IPS DF 6.9 (cell line): ENCODE measurements at regions not wholly inside any gene's neighbourhood (a gene's known extent, or its start where the extent isn't known, plus 50 kb on each side); places are given as distances from the start of the nearest gene placed in this dataset.

Experiments
- DNase-seq: peaks from one replicate; pipeline ENCODE4 v3.0.0-alpha.2; 2013; ENCODE audit warnings: low read depth, low spot score
- H3K27ac ChIP-seq: one replicate; pipeline ENCODE4 v1.5.1; 2013; ENCODE audit warnings: low read length, control low read depth
- H3K27me3 ChIP-seq: 2 replicates; pipeline ENCODE4 v1.6.1; 2013; ENCODE audit warnings: mild to moderate bottlenecking, low read length; ENCODE audit not compliant: control insufficient read depth, insufficient read depth
- H3K36me3 ChIP-seq: 2 replicates; pipeline ENCODE4 v1.6.1; 2013; ENCODE audit warnings: low read length; ENCODE audit not compliant: control insufficient read depth, insufficient read depth
- H3K4me1 ChIP-seq: 2 replicates; pipeline ENCODE4 v1.6.1; 2013; ENCODE audit warnings: low read length; ENCODE audit not compliant: control insufficient read depth, insufficient read depth
- H3K4me3 ChIP-seq: 2 replicates; pipeline ENCODE4 v1.5.1; 2013; ENCODE audit warnings: mild to moderate bottlenecking, low read length
- H3K9me3 ChIP-seq: 2 replicates; pipeline ENCODE4 v1.6.1; 2013; ENCODE audit warnings: low read length, inconsistent platforms; ENCODE audit not compliant: control insufficient read depth, insufficient read depth
- WGBS: extraction: QIAGEN DNeasy Blood & Tissue Kit; methylation state at CpG from one replicate; pipeline ENCODE4 v1.1.7; 2013; ENCODE audit warnings: mixed read lengths, missing lambda C conversion rate; ENCODE audit not compliant: insufficient read length, insufficient coverage; 5-methylcytosine and 5-hydroxymethylcytosine counted together

- Histone ChIP-seq H3K4me3 (no peak overlapping the region), H3K36me3 (no peaks in the 10 kb centered on the region), H3K27me3 (no peaks in the 10 kb centered on the region), H3K9me3 (no peaks in the 10 kb centered on the region), H3K27ac (no peak overlapping the region), H3K4me1 (no peaks in the 10 kb centered on the region)
- DNase-seq = no peak
- WGBS = no CpG with 5 or more reads among the region's 3 CpGs
Measured at GRCh38 chr2:128556089-128556488, 237.4 kb upstream of the HS6ST1 start.

DNA sequence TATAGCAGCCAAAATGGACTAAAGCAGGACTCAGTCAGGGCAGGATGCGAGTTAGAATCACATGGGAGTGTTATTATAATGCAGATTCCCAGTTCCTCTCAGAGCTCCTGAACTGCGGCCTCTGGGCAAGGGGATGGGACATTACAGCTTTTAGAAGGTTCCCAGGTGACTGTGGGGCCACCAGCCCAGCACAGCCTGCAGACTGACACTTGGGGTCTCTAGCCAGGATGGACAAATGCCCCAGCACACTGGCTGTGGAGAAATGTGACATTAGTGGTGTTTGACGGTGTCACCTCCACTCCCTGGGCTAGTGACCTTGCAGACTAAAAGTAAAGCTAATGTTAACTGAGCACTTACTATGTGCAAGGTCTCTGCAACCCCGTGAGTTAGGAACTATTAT lies 238.0 kb upstream of the HS6ST1 start:
- Histone ChIP-seq H3K27ac (no peak overlapping the region), H3K4me1 (no peaks in the 10 kb centered on the region), H3K36me3 (no peaks in the 10 kb centered on the region), H3K4me3 (no peak overlapping the region), H3K27me3 (no peaks in the 10 kb centered on the region), H3K9me3 (no peaks in the 10 kb centered on the region)
- no CpG with 5 or more reads among the region's 4 CpGs for WGBS
- no peak for DNase-seq

DNA sequence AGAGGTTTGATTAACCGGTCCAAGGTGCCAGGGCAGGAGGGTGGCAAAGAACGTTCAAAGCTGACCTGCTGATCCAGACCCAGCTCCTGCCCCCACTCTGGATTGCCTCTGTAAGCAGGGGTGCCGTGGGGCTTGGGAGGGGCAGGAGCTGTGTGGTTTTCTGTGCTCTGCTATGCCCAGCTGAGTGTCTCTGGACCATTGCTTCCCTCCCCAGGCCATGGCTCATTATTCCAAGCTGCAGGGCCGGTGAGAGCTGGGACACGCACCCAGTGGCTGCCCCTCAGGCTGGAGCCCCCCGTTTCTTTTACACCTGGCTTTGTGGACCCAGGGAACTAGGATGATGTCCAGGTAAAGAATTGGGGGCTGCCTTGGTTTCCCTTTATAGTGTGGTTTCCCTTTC lies 238.4 kb upstream of the HS6ST1 start:
- H3K4me3 ChIP-seq = no peak overlapping the region

DNA sequence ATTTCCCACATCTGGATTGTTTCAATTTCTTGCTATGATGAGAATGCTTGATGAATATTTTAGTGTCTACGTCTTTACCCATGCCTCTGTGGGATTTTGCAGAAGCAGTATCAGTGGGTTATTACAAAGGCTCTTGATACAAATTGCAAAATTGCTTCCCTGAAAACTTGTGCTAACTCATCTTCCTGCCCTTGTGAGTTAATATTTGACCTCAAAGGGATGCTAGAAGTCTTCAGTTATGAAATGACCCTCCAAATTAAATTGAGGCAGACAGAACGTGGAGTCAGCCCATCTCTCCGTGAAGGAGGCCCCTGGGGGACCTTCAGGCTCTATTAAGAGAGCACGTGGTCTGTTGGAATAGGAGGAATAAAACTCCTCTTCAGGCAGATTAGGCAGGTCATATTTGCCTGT lies 239.2 kb upstream of the HS6ST1 start:
- Histone ChIP-seq H3K4me3 (no peak overlapping the region), H3K27me3 (no peaks in the 10 kb centered on the region), H3K4me1 (no peaks in the 10 kb centered on the region), H3K27ac (no peak overlapping the region), H3K36me3 (no peaks in the 10 kb centered on the region), H3K9me3 (no peaks in the 10 kb centered on the region)
- no peak for DNase-seq
- WGBS = no CpG with 5 or more reads among the region's 4 CpGs

More for the DNA sequence above, 238.4 kb upstream of the HS6ST1 start:
- Histone ChIP-seq H3K9me3 (no peaks in the 10 kb centered on the region), H3K4me1 (no peaks in the 10 kb centered on the region), H3K27me3 (no peaks in the 10 kb centered on the region), H3K36me3 (no peaks in the 10 kb centered on the region), H3K27ac (no peak overlapping the region)
- no CpG with 5 or more reads among the region's 6 CpGs for WGBS
- DNase-seq = no peak

DNA sequence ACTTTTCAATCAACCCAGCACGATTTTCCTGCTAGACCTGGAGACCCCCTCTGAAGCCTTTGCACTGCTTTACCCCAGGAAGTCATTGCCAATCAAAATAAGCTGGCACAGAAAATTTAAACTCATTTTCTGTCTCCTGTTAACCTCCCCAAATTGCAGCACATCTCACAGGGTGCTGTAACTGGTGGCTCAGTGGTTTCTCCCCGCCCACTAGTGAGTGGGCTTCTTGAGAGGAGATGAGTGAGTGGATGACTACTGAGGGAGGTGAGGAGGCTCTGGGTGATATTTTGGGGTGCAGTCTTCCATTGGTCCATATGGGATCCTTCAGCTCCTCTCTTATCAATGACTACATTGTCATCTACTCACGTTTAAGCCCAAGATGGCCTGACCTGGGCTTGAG lies 239.8 kb upstream of the HS6ST1 start:
- no peak for DNase-seq
- Histone ChIP-seq H3K36me3 (no peaks in the 10 kb centered on the region), H3K4me1 (no peaks in the 10 kb centered on the region), H3K27me3 (no peaks in the 10 kb centered on the region), H3K9me3 (no peaks in the 10 kb centered on the region), H3K27ac (no peak overlapping the region), H3K4me3 (no peak overlapping the region)
- no CpG with 5 or more reads among the region's 3 CpGs for WGBS

GRCh38 chr2:128558895-128559532 lies 240.3 kb upstream of the HS6ST1 start:
- Histone ChIP-seq H3K4me3 (no peak overlapping the region), H3K27me3 (no peaks in the 10 kb centered on the region), H3K9me3 (no peaks in the 10 kb centered on the region), H3K36me3 (no peaks in the 10 kb centered on the region), H3K4me1 (no peaks in the 10 kb centered on the region), H3K27ac (no peak overlapping the region)
- DNase-seq = no peak
- no CpG with 5 or more reads among the region's 11 CpGs for WGBS

DNA sequence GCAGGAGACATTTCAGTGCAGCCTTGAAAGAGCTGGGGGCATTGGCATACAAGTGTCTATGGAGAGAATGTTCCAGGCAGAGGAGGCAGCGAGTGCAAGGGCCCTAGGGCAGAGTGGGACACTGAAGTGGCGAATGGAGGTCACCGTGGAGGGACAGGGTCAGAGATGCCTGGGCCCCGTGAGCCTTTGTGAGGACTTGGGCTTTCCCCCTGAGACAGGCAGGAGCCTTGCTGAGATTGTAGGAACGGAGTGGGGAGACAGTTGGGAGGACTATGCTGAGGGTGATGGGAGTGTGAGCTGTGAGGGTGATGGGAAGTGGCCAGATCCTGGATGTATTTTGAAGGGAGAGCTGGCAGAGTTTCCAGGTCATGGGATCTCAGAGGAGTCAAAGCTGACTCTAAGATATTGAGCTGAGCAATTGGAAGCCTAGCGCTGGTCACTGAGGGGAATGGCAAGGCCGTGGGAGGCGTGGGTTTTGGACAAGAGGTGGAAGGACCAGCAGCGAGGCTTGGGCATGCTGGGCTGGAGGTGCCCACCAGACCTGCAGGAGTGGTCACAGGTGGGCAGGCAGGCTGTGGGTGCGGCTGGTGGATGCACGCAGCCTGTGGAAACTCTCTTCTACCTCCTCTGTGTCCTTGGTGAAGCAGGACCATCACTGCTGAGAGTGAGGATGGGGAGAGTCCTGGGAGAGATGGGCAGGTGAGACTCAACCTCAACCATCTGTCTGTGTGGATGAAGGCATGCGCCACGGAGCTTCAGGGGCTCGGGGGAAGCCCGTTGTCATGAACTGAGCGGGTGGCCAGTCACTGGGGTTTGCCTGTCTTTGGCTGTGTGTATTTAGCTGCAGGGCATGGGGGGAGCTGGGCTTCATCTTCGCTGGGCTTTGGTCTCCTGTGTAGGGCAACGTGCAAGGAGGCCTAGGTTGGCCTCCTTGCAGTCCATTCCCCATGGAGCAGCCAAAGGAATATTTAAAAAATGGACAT lies 241.2 kb upstream of the HS6ST1 start:
- H3K9me3 ChIP-seq = no peaks in the 10 kb centered on the region
- H3K4me1 ChIP-seq = no peaks in the 10 kb centered on the region
- no peaks in the 10 kb centered on the region for H3K36me3 ChIP-seq
- no CpG with 5 or more reads among the region's 18 CpGs for WGBS
- H3K27ac ChIP-seq = no peak overlapping the region
- H3K4me3 ChIP-seq = no peak overlapping the region
- no peak for DNase-seq
- no peaks in the 10 kb centered on the region for H3K27me3 ChIP-seq

DNA sequence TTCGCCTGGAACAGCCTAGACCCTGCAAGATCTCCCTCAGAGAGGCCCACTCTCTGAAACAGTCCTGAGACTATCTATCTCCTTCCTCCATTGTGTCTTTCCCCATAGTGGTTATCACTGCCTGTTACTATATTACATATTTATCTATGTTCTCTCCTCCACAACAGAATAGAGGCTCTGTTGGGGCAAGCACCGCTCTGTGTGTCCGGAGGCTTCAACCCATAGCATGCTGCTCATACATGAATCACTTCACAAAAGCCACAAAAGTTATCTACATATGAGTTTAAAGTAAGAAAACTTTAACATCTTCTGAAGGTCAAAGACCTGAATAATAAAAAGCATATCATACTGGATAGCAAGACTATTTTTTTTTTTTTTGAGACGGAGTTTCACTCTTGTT lies 242.1 kb upstream of the HS6ST1 start:
- H3K4me1 ChIP-seq = no peaks in the 10 kb centered on the region; the same call in 1 of the 2 replicates
- H3K9me3 ChIP-seq = no peaks in the 10 kb centered on the region
- no peaks in the 10 kb centered on the region for H3K36me3 ChIP-seq
- H3K27ac ChIP-seq = no peak overlapping the region
- WGBS = no CpG with 5 or more reads among the region's 4 CpGs
- no peak for DNase-seq
- H3K27me3 ChIP-seq = no peaks in the 10 kb centered on the region
- no peak overlapping the region for H3K4me3 ChIP-seq

GRCh38 chr2:128562471-128563347 lies 244.0 kb upstream of the HS6ST1 start:
- H3K4me3 ChIP-seq = no peak overlapping the region
- H3K9me3 ChIP-seq = no peaks in the 10 kb centered on the region
- WGBS = no CpG with 5 or more reads among the region's 7 CpGs
- DNase-seq = no peak
- H3K27ac ChIP-seq = no peak overlapping the region
- no peaks in the 10 kb centered on the region for H3K27me3 ChIP-seq
- no peaks in the 10 kb centered on the region; the same call in 1 of the 2 replicates for H3K4me1 ChIP-seq
- no peaks in the 10 kb centered on the region for H3K36me3 ChIP-seq

GRCh38 chr2:128563348-128563687 lies 244.7 kb upstream of the HS6ST1 start:
- no peak for DNase-seq

More at GRCh38 chr2:128563348-128563687, 244.7 kb upstream of the HS6ST1 start:
- no peaks in the 10 kb centered on the region for H3K36me3 ChIP-seq
- WGBS = no CpG with 5 or more reads among the region's 4 CpGs
- no peaks in the 10 kb centered on the region for H3K9me3 ChIP-seq
- H3K4me1 ChIP-seq = no peaks in the 10 kb centered on the region; the same call in 1 of the 2 replicates
- H3K27me3 ChIP-seq = no peaks in the 10 kb centered on the region
- H3K4me3 ChIP-seq = no peak overlapping the region
- H3K27ac ChIP-seq = no peak overlapping the region
